Suppressor macrophage (primary cell): ENCODE measurements at regions not wholly inside any gene's neighbourhood (a gene's known extent, or its start where the extent isn't known, plus 50 kb on each side); places are given as distances from the start of the nearest gene placed in this dataset.
"Not testable (repeated sequence)": the region's sequence is repeated elsewhere in the genome, so short reads cannot be mapped to it uniquely, and the experiment has no call there.

Experiments used
- DNase-seq, 4 experiments: peaks; one replicate each; pipeline ENCODE4 v3.0.0-alpha.2; 2020 to 2022

GRCh38 chr14:28151926-28152325 lies 614.7 kb upstream of the FOXG1 start:
- no peak for DNase-seq

GRCh38 chr14:28152453-28153044 lies 614.0 kb upstream of the FOXG1 start:
- DNase-seq = no peak

GRCh38 chr14:28157289-28157869 lies 609.2 kb upstream of the FOXG1 start:
- no peak for DNase-seq

GRCh38 chr14:28157887-28158791 lies 608.4 kb upstream of the FOXG1 start:
- no peak for DNase-seq

- DNase-seq = no peak
Measured at GRCh38 chr14:28161040-28161439, 605.5 kb upstream of the FOXG1 start.

- no peak for DNase-seq
Measured at GRCh38 chr14:28163233-28163632, 603.4 kb upstream of the FOXG1 start.

GRCh38 chr14:28163897-28164296 lies 602.7 kb upstream of the FOXG1 start:
- DNase-seq = no peak

- DNase-seq = not testable (repeated sequence)
Measured at GRCh38 chr14:28187902-28188830, 578.4 kb upstream of the FOXG1 start.

- no peak for DNase-seq
Measured at GRCh38 chr14:28196878-28197277, 569.7 kb upstream of the FOXG1 start.

GRCh38 chr14:28220391-28220790 lies 546.2 kb upstream of the FOXG1 start:
- no peak for DNase-seq

- no peak for DNase-seq
Measured at GRCh38 chr14:28240909-28241308, 525.7 kb upstream of the FOXG1 start.

- no peak for DNase-seq
Measured at GRCh38 chr14:28242895-28243294, 523.7 kb upstream of the FOXG1 start.

GRCh38 chr14:28243600-28243999 lies 523.0 kb upstream of the FOXG1 start:
- no peak for DNase-seq

GRCh38 chr14:28245216-28245615 lies 521.4 kb upstream of the FOXG1 start:
- DNase-seq = no peak

GRCh38 chr14:28247491-28247890 lies 519.1 kb upstream of the FOXG1 start:
- DNase-seq = no peak

GRCh38 chr14:28252124-28252523 lies 514.5 kb upstream of the FOXG1 start:
- not testable (repeated sequence) for DNase-seq

GRCh38 chr14:28254768-28255167 lies 511.8 kb upstream of the FOXG1 start:
- DNase-seq = no peak

- DNase-seq = no peak
Measured at GRCh38 chr14:28264306-28264705, 502.3 kb upstream of the FOXG1 start.

GRCh38 chr14:28272270-28272669 lies 494.3 kb upstream of the FOXG1 start:
- DNase-seq = no peak

- no peak for DNase-seq
Measured at GRCh38 chr14:28280530-28280929, 486.1 kb upstream of the FOXG1 start.

GRCh38 chr14:28280997-28281598 lies 485.5 kb upstream of the FOXG1 start:
- no peak for DNase-seq
